Activated T-helper 1 cell treated with anti-CD3 and anti-CD28 coated beads, Interleukin-12 subunit alpha, Interleukin-12 subunit beta, Interleukin-2, Interleukin-4 antibody, amounts not matched to agents 30 ng/mL and 10 ng/mL and 1 ng/mL, durations not matched to agents 14 hours and 24 hours and 36 hours (primary cell): ENCODE measurements at regions not wholly inside any gene's neighbourhood (a gene's known extent, or its start where the extent isn't known, plus 50 kb on each side); places are given as distances from the start of the nearest gene placed in this dataset.

Source experiments
- DNase-seq: peaks from one replicate; pipeline ENCODE4 v3.0.0; 2021; ENCODE audit warnings: low spot score
- H3K27ac Mint-ChIP-seq: one replicate; pipeline ENCODE4 v1.8.0; 2021; ENCODE audit warnings: mild to moderate bottlenecking, mixed read lengths
- H3K27me3 Mint-ChIP-seq: one replicate; pipeline ENCODE4 v1.8.0; 2022; ENCODE audit warnings: mild to moderate bottlenecking, moderate library complexity, mixed read lengths; ENCODE audit not compliant: insufficient read depth
- H3K36me3 Mint-ChIP-seq: one replicate; pipeline ENCODE4 v1.8.0; 2021; ENCODE audit warnings: low read depth, mixed read lengths
- H3K4me1 Mint-ChIP-seq: one replicate; pipeline ENCODE4 v1.8.0; 2021; ENCODE audit warnings: low read depth, mixed read lengths
- H3K4me3 Mint-ChIP-seq: one replicate; pipeline ENCODE4 v1.8.0; 2021; ENCODE audit warnings: mild to moderate bottlenecking, moderate library complexity, mixed read lengths
- H3K9me3 Mint-ChIP-seq: one replicate; pipeline ENCODE4 v1.8.0; 2021; ENCODE audit warnings: mixed read lengths
- intact Hi-C: fragments of 100-400 bp; cut with micrococcal nuclease; formaldehyde crosslinking; loops from one replicate; pipeline ENCODE4 v1.15.1; 2024

DNA sequence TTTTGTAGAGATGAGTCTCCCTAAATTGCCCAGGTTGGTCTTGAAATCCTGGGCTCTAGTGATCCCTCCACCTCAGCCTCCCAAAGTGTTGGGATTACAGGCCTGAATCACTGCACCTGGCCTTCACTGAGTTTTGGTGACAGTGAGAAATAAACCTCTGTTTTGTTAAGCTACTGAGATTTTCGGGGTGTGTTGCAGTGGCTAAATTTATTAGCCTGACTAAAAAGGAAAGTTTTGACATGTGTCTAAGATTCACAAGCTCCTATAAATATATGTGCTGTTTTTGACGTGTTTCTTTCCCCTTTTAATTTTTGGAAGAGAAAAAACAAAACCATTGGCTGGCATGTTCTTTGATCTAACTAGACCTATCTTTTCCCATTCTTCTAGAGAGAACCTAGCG is 190.5 kb upstream of the MC4R start:
- Mint-ChIP-seq H3K4me1 (no peaks in the 10 kb centered on the region), H3K4me3 (no peak overlapping the region), H3K27ac (no peak overlapping the region), H3K9me3 (no peaks in the 10 kb centered on the region), H3K27me3 (no peaks in the 10 kb centered on the region), H3K36me3 (no peaks in the 10 kb centered on the region)
- intact Hi-C loops: no loop called here
- DNase-seq: no peak

DNA sequence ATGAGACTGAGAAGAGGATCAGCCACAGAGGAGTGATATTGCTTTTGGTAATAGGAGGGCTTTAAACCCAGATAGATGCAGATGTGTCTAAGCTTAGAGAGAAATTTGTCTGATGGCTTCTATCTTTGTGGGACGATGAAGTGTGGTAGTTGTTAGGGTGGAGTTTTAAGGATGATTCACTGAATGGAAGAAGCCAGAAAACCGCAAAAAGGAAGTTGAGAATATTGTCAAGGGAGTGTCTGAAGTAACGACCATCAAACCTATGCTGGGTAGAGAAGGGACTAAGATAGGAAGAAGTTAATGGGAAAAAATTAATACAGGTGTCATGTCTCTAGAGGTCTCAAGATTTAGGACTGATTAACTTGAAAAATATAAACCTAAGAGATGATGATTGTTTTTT is 195.6 kb upstream of the MC4R start:
- Mint-ChIP-seq H3K4me3 (no peak overlapping the region), H3K27me3 (no peaks in the 10 kb centered on the region), H3K4me1 (no peaks in the 10 kb centered on the region), H3K9me3 (no peaks in the 10 kb centered on the region), H3K36me3 (no peaks in the 10 kb centered on the region), H3K27ac (no peak overlapping the region)
- no peak for DNase-seq
- intact Hi-C loops: no loop called here

DNA sequence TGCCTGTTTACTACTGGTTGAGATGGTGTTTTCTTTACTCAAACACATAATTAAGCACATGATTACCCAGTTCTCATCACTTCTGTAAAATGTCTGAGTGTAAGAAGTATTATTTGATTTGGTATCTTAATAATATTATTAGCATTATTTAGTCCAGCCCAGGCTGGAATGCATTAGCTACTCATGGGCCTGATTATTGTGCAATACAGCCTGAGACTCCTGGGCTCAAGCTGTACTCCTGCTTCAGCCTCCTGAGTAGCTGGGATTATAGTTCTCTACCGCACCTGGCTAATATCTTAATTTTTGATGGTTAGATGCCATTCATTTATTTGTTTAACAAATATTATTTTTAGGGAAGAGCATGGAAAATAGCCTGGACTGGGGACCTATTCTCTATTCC is 197.6 kb upstream of the MC4R start:
- Mint-ChIP-seq H3K27ac (no peak overlapping the region), H3K9me3 (no peaks in the 10 kb centered on the region), H3K27me3 (no peaks in the 10 kb centered on the region), H3K36me3 (no peaks in the 10 kb centered on the region), H3K4me3 (no peak overlapping the region), H3K4me1 (no peaks in the 10 kb centered on the region)
- intact Hi-C loops: no loop called here
- no peak for DNase-seq

DNA sequence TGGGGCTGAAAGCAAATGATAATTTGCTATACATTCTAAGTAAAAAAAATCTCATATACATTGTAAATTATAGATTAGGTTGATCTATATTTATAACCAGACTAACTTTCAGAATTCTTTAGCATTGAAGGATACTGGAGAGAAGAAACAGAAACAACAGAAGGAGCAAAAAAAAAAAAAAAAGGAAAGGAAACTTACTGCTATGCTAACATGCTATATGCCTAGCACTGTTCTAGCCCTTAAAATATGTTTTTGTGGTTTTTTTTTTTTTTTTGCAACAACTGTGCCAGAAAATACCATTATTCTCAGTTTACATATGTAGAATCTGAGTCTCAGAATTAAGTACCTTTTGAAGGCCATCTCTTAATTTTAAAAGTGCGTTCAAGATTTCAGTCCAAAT is 204.9 kb upstream of the MC4R start:
- Mint-ChIP-seq H3K4me3 (no peak overlapping the region), H3K4me1 (no peaks in the 10 kb centered on the region), H3K27ac (no peak overlapping the region), H3K9me3 (no peaks in the 10 kb centered on the region), H3K27me3 (no peaks in the 10 kb centered on the region), H3K36me3 (no peaks in the 10 kb centered on the region)
- intact Hi-C loops: no loop called here
- no peak for DNase-seq

DNA sequence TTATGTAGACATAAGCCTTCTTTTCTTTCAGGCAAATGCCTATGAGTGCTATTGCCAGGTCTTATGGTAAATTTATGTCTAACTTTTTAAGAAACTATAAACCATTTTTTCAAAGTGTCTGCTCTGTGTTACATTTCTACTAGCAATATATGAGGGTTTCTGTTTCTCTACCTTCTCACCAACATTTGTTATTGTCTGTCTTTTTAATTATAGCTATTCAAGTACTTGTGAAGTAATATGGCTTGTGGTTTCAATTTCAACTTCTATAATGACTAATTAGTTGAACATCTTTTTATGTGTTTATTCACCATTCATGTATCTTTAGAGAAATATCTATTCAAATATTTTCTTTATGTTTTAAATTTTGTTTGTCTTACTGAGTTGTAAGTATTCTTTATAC is 213.1 kb upstream of the MC4R start:
- no peaks in the 10 kb centered on the region for H3K27me3 Mint-ChIP-seq
- intact Hi-C loops: no loop called here
- no peaks in the 10 kb centered on the region for H3K36me3 Mint-ChIP-seq
- no peak for DNase-seq
- H3K4me1 Mint-ChIP-seq: no peaks in the 10 kb centered on the region
- H3K27ac Mint-ChIP-seq: no peak overlapping the region
- H3K4me3 Mint-ChIP-seq: no peak overlapping the region
- no peaks in the 10 kb centered on the region for H3K9me3 Mint-ChIP-seq

DNA sequence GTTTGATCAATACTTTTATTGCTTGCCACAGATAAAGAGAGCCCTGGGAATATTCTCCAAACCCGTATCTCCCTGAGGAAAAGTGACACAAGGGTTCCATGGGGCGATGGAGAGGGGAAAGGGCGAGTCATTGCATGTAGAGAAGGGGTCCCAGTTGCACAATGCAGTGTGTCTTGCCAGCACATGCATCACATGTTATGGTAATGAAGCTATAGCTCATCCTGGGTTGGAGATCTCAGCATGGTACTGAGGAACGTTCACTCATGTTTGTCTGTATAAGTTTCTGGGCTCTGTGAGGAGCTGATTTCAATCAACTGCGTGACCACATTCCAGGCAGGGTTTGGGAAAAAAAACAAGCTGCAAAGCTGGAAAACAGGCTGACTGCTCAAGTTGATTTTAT is 220.7 kb upstream of the MC4R start:
- Mint-ChIP-seq H3K36me3 (no peaks in the 10 kb centered on the region), H3K4me3 (no peak overlapping the region), H3K9me3 (no peaks in the 10 kb centered on the region), H3K27ac (no peak overlapping the region), H3K4me1 (no peaks in the 10 kb centered on the region), H3K27me3 (no peaks in the 10 kb centered on the region)
- intact Hi-C loops: no loop called here
- DNase-seq: no peak

DNA sequence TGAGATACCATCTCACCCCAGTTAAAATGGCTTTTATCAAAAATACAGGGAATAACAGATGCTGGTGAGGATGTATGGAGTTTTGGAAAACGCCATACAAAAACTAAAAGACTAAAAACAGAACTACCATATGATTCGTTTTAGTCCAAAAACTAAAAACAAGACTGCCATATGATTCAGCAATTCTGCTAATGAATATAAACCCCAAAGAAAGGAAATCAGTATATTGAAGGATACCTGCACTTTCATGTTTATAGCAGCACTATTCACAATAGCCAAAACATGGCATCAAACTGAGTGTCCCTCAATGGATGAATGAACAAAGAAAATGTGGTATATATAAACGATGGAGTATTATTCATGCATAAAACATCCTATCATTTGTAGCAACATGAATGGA is 224.4 kb upstream of the MC4R start:
- Mint-ChIP-seq H3K27ac (no peak overlapping the region), H3K27me3 (no peaks in the 10 kb centered on the region), H3K9me3 (no peaks in the 10 kb centered on the region), H3K4me3 (no peak overlapping the region), H3K36me3 (no peaks in the 10 kb centered on the region), H3K4me1 (no peaks in the 10 kb centered on the region)
- no peak for DNase-seq
- intact Hi-C loops: no loop called here

DNA sequence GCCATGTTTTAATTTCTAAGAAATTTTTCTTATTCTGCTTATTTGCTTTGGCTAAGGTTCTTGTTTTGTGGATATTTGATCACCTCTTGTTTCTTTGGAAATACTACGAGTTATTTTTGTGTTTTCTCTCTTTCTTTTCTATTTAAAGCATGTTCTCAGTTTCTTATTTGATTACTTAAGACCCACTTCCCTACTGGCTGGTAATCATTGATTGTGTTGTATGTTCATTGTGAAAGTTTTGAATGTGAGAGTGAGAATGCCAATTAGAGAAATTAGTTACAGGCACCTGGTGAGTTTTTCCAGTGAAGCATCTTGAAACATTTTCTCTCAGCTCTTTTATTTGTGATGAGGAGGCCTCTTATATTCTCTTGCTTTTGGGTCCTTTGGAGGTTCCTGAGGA is 226.7 kb upstream of the MC4R start:
- H3K27ac Mint-ChIP-seq: no peak overlapping the region
- H3K4me3 Mint-ChIP-seq: no peak overlapping the region
- intact Hi-C loops: no loop called here
- no peaks in the 10 kb centered on the region for H3K9me3 Mint-ChIP-seq
- H3K4me1 Mint-ChIP-seq: no peaks in the 10 kb centered on the region
- no peaks in the 10 kb centered on the region for H3K27me3 Mint-ChIP-seq
- no peak for DNase-seq
- H3K36me3 Mint-ChIP-seq: no peaks in the 10 kb centered on the region

DNA sequence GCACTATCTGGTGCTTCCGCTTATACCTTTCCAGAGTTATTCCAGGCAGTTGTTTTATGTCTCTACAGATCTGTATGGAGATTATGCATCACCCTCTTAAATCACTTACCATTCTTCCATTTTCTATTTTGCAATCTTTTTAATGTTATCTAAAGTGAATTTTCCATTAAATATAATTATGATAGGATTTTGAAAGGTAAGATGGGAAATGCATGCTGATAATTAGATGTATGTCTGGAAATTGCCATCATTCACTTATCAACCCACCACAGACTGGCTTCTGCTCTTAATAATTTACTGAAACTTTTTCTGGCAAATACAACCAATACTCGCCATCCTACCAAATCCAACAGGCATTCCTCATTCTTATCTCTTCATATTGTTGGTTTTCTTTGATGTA is 227.4 kb upstream of the MC4R start:
- H3K27me3 Mint-ChIP-seq: no peaks in the 10 kb centered on the region
- intact Hi-C loops: no loop called here
- no peak overlapping the region for H3K27ac Mint-ChIP-seq
- H3K4me1 Mint-ChIP-seq: no peaks in the 10 kb centered on the region
- H3K36me3 Mint-ChIP-seq: no peaks in the 10 kb centered on the region
- DNase-seq: no peak
- no peaks in the 10 kb centered on the region for H3K9me3 Mint-ChIP-seq
- H3K4me3 Mint-ChIP-seq: no peak overlapping the region

DNA sequence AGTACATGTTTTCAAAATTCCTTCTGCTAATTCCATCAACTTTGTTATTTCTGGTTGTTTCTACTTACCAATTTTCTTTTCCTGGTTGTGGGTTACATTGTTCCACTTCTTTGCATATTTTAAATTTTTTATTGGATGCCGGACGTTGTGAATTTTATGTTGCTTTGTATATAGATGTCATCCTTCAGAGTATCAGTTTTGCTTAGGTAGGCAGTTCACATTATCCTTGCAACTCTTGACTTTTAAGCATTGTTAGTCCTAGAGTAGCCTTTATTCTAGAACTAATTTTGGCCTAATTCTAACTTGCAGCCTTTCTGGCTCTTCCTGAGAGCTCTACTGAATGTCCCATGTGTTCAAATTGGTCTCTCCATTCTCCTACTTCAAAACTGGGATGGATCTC is 228.7 kb upstream of the MC4R start:
- Mint-ChIP-seq H3K27ac (no peak overlapping the region), H3K4me3 (no peak overlapping the region), H3K36me3 (no peaks in the 10 kb centered on the region), H3K9me3 (no peaks in the 10 kb centered on the region), H3K4me1 (no peaks in the 10 kb centered on the region), H3K27me3 (no peaks in the 10 kb centered on the region)
- no peak for DNase-seq
- intact Hi-C loops: no loop called here

DNA sequence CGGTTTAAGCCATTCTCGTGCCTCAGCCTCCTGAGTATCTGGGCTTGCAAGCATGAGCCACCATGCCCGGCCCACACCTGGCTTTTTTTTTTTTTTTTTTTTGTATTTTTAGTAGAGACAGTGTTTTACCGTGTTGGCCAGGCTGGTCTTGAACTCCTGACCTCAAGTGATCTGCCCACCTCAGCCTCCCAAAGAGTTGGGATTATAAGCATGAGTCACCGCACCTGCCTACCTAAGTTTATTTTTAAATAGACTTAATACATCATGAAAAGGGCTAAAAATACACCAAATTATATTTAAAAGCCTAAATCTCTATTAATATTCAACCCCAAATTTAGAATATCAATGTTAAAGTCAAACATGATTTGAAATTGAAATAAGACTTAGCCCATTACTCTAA is 250.8 kb upstream of the MC4R start:
- no peak for DNase-seq
- no peaks in the 10 kb centered on the region for H3K9me3 Mint-ChIP-seq
- H3K4me1 Mint-ChIP-seq: no peaks in the 10 kb centered on the region
- H3K27me3 Mint-ChIP-seq: no peaks in the 10 kb centered on the region
- H3K36me3 Mint-ChIP-seq: no peaks in the 10 kb centered on the region
- H3K27ac Mint-ChIP-seq: no peak overlapping the region
- intact Hi-C loops: no loop called here
- no peak overlapping the region for H3K4me3 Mint-ChIP-seq

DNA sequence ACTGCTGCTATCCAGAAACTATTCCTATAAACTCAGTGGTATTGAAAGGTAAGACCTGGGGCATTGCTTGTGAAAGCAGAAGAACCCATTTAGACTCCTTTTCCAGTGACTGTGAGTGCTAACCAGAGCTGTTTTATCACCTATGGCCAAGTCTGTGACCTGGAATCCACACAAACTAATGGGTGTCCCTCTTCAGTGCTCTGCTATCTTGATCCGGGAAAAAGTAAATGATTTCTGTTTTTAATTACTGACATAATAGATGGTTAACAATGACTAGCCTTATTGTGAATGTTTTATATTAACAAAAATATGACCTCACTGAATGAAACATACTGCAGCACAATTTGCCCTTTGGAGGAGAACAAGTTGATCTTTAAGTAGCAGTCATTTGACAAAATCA is 251.6 kb upstream of the MC4R start:
- Mint-ChIP-seq H3K27ac (no peak overlapping the region), H3K4me1 (no peaks in the 10 kb centered on the region)
- intact Hi-C loops: no loop called here

DNA sequence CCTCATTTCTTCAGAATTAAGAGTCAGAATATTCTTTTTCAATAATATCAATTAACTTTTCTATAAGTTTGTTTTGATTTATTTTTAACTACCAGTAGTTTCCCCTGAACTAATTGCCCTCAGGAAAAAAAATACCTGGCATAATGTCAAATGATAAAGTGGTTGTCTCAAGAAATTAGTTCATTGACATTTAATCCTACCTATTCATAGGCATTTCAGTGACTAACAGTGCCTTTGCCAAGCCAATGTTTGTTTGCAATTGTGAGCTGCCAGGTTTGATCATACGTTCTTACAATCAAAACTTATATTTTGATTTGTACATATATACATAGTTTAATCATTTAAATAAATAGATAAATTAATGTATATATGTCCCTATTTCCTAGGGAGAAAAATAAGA is 267.3 kb upstream of the MC4R start:
- Mint-ChIP-seq H3K27ac (no peak overlapping the region), H3K4me1 (no peaks in the 10 kb centered on the region), H3K27me3 (no peaks in the 10 kb centered on the region), H3K9me3 (peaks cover 9% of the 10 kb centered on the region), H3K4me3 (no peak overlapping the region), H3K36me3 (no peaks in the 10 kb centered on the region)
- no peak for DNase-seq
- intact Hi-C loops: no loop called here

More for the DNA sequence above, 251.6 kb upstream of the MC4R start:
- no peak for DNase-seq
- no peak overlapping the region for H3K4me3 Mint-ChIP-seq
- no peaks in the 10 kb centered on the region for H3K27me3 Mint-ChIP-seq
- no peaks in the 10 kb centered on the region for H3K36me3 Mint-ChIP-seq
- no peaks in the 10 kb centered on the region for H3K9me3 Mint-ChIP-seq

DNA sequence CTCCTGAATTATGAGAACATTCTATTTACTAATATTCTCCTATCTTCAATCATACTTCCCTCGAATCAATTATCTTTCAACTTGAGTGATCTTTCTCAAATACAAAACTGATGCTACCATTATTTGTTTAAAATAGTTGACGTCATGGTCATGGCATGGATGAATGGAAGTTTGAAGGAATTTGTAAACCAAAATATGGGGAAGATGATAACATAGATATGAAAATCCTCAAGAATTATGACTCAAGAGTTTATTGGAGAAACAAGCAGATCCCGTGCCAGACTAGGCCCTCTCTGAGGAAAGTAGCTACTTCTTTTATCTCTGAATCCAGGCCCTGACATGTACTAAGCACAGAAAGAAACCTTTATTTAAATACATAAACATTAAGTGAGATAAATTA is 270.4 kb upstream of the MC4R start:
- no peak for DNase-seq
- H3K27ac Mint-ChIP-seq: no peak overlapping the region
- H3K4me1 Mint-ChIP-seq: no peaks in the 10 kb centered on the region
- H3K4me3 Mint-ChIP-seq: no peak overlapping the region
- intact Hi-C loops: no loop called here
- no peaks in the 10 kb centered on the region for H3K36me3 Mint-ChIP-seq
- H3K9me3 Mint-ChIP-seq: peaks cover 9% of the 10 kb centered on the region
- no peaks in the 10 kb centered on the region for H3K27me3 Mint-ChIP-seq
